AG04449 (cell line): ENCODE measurements at regions not wholly inside any gene's neighbourhood (a gene's known extent, or its start where the extent isn't known, plus 50 kb on each side); places are given as distances from the start of the nearest gene placed in this dataset.
"Not testable (repeated sequence)": the region's sequence is repeated elsewhere in the genome, so short reads cannot be mapped to it uniquely, and the experiment has no call there.

Experiments
- CTCF ChIA-PET: fragments of 350-600 bp; formaldehyde crosslinking; extraction: SDS; loops from one replicate; lab custom pipeline; 2021; ENCODE audit warnings: antibody characterized with exemption; lab: Yijun Ruan, JAX
- POLR2A ChIA-PET: fragments of 400-600, 350-600 bp; formaldehyde crosslinking; extraction: SDS; loops from one replicate; lab custom pipeline; 2020; ENCODE audit warnings: antibody characterized with exemption, inconsistent platforms; lab: Yijun Ruan, JAX
- DNase-seq: peaks from one replicate; pipeline ENCODE4 v3.0.0-alpha.2; 2010; ENCODE audit warnings: low read depth, low spot score
- H3K4me3 ChIP-seq: 2 replicates; pipeline ENCODE4 v1.5.1; 2011; ENCODE audit warnings: low read depth, mild to moderate bottlenecking, control low read depth, low read length
- TF ChIP-seq, protein P1 (sequence below): IDR thresholded peaks from one replicate; pipeline ENCODE4 v1.5.1; 2011; ENCODE audit warnings: mild to moderate bottlenecking, moderate library complexity, low read length, control low read depth, inconsistent platforms; ENCODE audit not compliant: insufficient read depth; ENCODE audit errors: missing control alignments

- ChIA-PET CTCF (no interaction called here), POLR2A (no interaction called here)
- no peak for DNase-seq
- H3K4me3 ChIP-seq = no peak overlapping the region
- TF ChIP-seq, protein P1, sequence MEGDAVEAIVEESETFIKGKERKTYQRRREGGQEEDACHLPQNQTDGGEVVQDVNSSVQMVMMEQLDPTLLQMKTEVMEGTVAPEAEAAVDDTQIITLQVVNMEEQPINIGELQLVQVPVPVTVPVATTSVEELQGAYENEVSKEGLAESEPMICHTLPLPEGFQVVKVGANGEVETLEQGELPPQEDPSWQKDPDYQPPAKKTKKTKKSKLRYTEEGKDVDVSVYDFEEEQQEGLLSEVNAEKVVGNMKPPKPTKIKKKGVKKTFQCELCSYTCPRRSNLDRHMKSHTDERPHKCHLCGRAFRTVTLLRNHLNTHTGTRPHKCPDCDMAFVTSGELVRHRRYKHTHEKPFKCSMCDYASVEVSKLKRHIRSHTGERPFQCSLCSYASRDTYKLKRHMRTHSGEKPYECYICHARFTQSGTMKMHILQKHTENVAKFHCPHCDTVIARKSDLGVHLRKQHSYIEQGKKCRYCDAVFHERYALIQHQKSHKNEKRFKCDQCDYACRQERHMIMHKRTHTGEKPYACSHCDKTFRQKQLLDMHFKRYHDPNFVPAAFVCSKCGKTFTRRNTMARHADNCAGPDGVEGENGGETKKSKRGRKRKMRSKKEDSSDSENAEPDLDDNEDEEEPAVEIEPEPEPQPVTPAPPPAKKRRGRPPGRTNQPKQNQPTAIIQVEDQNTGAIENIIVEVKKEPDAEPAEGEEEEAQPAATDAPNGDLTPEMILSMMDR = no peak
These were observed 146.5 kb downstream of the ALOX5 start for GRCh38 chr10:45520476-45520875.

- ChIA-PET POLR2A (no interaction called here), CTCF (no interaction called here)
- TF ChIP-seq, protein P1 = no peak
- H3K4me3 ChIP-seq = no peak overlapping the region
- DNase-seq = no peak
These were observed 144.7 kb downstream of the ALOX5 start for GRCh38 chr10:45518741-45519140.

- POLR2A ChIA-PET = no interaction called here
- no peak for DNase-seq
- no peak overlapping the region for H3K4me3 ChIP-seq
- CTCF ChIA-PET = no interaction called here
- TF ChIP-seq, protein P1 = no peak
These were observed 141.6 kb downstream of the ALOX5 start for GRCh38 chr10:45515630-45516029.

- TF ChIP-seq, protein P1 = no peak
- CTCF ChIA-PET = interaction anchor here (0.8 kb wide), 1 partner anchor 50 kb away, joined by 4 read pairs; no protein-coding TSS in a partner anchor
- POLR2A ChIA-PET = no interaction called here
- H3K4me3 ChIP-seq = no peak overlapping the region
- DNase-seq = no peak
These were observed 140.6 kb downstream of the ALOX5 start for GRCh38 chr10:45514291-45515270.

DNA sequence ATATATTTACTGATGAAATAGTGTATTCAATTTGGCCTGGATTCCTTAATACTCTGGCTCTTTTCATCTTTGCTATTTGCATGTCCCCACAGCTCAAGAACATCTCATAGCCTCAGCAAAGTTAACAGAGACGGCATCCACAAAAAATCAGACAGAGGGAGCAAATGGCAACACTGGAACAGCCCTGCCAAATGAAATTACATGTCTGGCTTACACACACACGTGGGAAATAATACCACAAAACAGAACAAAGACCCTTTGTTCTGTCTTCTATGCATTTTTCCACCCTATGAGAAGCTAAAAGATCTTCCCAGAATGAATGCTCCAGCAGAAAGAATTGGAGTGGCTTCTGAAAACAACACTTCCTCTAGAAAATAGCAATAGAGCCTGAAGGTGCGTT is 139.5 kb downstream of the ALOX5 start:
- POLR2A ChIA-PET = no interaction called here
- DNase-seq = no peak
- CTCF ChIA-PET = no interaction called here
- TF ChIP-seq, protein P1 = no peak
- no peak overlapping the region for H3K4me3 ChIP-seq

DNA sequence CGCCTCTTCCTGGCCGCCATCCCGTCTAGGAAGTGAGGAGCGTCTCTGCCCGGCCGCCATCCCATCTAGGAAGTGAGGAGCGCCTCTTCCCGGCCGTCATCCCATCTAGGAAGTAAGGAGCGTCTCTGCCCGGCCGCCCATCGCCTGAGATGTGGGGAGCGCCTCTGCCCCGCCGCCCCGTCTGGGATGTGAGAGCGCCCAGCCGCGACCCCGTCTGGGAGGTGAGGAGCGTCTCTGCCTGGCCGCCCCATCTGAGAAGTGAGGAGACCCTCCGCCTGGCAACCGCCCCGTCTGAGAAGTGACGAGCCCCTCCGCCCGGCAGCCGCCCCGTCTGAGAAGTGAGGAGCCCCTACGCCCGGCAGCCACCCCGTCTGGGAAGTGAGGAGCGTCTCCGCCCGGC is 137.9 kb downstream of the ALOX5 start:
- DNase-seq, CTCF ChIA-PET, POLR2A ChIA-PET, H3K4me3 ChIP-seq: not testable (repeated sequence)
